ENCODE measurements at regions not wholly inside any gene's neighbourhood (a gene's known extent, or its start where the extent isn't known, plus 50 kb on each side); places are given as distances from the start of the nearest gene placed in this dataset.

DNA sequence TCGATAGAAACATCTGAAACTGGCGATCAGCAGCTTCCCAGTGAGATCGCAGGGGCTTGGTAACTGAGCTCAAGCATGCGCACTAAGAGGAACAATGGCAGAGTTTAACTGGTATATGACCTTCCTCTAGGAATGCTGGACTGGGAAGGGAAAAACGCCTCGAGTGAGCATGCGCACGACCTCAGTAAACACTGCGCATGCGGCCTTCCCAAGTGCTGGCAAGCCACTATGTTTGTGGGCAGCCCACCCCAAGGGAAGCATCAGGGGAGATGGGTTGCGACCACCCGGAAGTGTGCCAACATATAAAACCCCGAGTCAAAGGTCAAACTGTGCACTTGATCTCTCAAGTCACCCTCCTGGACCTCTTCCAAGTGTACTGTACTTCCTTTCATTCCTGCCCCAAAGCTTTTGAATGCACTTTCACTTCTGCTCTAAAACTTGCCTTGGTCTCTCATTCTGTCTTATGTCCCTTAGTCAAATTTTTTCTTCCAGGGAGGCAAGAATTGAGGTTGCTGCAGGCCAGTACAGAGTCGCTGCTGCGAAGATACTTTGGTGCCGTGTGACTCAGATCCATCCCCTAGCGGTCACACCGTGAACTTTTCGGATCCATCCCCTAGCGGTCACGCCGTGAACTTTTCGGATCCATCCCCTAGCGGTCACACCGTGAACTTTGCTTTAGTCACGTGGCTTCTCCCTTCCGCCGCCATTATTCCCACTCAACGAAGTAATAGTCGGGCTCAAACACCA is 243.3 kb downstream of the FAM43A start:
- no peak for DNase-seq

DNA sequence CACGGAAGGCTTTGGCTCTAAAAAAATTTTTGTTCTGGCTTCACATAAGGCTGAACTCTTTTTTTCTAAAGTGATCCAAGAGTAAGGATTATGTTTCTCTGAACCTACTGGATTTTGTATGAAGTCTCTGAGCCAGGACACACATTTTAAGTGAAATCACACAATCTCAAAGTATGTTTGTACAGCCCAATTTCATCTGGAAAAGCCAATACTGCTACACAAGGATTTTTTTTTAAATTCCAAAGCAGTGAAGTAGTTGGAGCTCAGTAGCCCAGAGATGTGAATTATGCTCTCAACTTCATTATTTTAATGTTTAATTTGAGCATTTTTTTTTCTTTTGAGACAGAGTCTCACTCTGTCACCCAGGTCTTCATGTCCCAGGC is 243.9 kb downstream of the FAM43A start:
- DNase-seq = no peak

DNA sequence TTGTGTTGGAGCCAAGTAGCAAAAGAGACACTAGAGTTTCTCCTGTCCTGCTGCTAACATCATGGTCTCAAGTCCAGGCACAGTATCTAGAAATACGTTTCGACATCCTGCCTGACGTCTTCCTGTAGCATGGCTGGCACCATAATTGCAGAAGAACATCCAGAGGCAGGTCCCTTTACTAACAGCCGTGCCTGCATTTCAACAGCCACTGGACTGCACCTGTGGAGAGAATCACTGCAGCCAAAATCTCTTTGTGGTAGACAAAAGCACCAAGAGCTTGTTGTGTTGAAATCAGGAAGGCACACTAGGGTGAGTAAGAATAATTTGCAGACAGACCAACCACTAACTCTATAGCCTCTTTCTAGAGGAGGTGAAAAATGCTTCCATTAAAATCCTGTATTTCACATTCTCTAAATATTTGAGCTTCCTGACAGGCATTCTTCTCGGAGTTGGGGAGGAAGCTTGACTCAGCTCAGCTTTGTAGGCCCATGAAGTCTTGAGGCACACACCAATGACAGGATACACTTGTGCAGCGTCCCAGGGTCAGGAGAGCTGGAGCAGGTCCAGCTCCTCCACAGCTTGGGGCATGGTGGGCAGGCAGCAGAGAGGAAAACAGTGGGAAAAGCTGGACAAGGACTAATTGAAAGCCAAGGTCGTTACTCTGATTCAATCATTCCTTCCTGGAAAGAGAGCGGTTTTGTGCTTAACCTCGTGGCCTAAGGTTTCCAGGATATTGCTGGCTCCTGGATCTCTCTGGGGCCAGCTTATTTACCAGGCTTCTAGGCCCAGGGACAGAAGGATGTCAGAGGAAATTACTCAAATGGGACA is 244.9 kb downstream of the FAM43A start:
- DNase-seq = no peak

DNA sequence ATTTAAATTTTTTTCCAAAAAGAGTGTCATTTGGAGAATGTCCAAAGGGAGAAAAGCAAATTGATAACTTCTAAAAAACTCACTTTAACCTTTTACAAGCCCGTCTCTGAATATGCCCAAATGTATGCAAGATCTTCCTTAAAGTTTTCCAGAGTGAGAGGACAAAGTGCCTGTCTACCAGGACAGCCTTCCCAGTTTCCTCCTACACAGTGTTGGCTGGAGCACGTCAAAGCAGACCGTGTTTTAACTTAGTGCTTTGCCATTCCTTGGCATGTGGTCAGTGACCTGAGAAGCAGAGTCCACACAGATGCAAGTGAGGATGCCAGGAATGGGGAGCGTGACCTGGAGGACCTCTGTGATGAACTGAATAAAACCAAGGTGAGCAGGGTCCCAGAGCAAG is 245.7 kb downstream of the FAM43A start:
- no peak for DNase-seq

- DNase-seq = no peak
These were observed 246.2 kb downstream of the FAM43A start for GRCh38 chr3:194931865-194932264.

GRCh38 chr3:194933465-194933864 is 247.8 kb downstream of the FAM43A start:
- DNase-seq = no peak

DNA sequence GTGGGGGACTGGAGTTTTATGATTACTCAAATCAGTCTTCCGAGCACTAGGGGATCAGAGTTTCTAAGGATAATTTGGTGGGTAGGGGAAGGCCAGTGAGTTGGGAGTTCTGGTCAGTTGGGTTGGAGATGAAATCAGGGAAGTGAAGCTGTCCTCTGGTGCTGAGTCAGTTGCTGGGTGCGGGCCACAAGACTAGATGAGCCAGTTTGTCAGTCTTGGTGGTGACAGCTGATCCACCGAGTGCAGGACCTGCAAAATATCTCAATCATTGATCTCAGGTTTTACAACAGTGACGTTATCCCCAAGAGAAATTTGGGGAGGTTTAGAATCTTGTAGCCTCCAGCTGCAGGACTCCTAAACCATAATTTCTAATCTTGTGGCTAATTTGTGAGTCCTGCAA is 249.4 kb downstream of the FAM43A start:
- no peak for DNase-seq

DNA sequence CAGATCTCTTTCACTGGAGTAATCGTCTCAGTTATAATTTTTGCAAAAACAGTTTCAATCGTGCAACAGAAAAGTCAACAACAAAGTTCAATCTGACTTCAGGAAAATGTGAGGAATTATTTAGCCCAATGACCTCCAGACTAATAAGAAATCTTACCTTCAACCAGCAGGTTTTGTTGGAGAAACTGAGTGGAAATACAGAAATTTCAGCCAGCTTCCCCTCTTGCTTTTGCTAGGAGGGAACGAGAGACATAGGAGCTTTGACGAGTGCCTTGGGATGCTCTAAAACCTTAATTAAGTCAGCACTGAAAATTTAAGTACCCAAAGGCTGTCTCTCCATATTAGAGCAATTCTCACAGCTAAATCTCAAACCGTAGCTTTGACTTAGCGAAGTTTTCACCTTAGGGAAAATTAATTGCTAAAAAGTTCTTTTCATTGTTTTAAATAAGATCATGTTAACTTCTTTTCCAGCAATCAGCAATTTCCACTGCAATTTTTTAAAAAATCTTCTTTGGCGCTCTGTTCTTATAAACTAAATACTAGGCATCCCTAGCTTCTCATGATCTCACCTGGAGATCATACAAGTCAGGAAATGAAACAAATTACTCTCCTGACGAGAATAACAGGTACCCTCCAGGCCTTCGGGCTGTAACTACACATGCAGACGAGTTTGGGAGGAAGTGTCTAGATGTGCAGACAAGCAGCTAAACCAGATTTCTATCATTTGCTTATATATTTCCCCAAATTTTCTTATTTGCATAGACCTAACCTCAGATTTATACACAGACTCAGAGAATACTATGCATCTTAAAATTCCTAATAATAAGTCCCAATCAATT is 250.2 kb downstream of the FAM43A start:
- DNase-seq = no peak

- no peak for DNase-seq
These were observed 251.0 kb downstream of the FAM43A start for GRCh38 chr3:194936659-194937058.

DNA sequence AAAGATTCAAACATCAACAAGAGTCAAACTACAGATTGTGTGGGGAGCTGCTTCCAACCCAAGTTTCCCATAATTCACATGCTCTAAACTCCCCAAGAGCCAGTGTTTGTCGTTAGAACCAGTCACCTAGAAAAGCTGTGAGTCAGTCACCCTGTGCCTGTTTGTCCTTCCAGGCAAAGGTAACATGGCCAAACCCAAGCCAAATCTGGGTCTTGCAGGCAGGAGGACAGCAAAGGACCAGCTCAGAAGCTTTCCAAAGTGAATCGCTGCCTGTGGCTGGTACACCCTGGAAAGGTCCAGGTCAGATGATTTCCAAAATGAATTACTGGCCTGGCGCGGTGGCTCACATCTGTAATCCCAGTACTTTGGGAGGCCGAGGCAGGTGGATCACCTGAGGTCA is 251.5 kb downstream of the FAM43A start:
- DNase-seq = no peak

DNA sequence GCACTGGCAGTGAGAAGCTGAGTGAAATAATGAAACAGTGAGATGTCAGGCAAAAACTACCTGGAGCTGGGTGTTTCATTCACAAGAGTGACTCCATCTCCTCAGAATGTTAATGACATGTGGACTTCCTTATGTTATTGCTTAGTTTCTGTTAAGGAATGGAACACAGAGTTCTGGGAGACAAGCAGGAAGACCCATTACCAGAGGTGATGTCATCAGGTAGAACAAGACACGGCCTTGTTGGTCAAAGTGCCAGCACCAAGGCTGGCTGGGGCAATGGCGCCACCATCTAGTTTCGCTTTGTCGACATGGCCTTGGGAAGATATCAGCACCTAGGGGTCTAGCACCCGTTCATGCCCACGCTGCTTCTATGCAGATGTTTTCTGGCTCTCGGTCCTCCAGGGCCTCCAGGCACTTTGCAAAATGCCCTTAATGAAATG is 252.2 kb downstream of the FAM43A start:
- DNase-seq = no peak

DNA sequence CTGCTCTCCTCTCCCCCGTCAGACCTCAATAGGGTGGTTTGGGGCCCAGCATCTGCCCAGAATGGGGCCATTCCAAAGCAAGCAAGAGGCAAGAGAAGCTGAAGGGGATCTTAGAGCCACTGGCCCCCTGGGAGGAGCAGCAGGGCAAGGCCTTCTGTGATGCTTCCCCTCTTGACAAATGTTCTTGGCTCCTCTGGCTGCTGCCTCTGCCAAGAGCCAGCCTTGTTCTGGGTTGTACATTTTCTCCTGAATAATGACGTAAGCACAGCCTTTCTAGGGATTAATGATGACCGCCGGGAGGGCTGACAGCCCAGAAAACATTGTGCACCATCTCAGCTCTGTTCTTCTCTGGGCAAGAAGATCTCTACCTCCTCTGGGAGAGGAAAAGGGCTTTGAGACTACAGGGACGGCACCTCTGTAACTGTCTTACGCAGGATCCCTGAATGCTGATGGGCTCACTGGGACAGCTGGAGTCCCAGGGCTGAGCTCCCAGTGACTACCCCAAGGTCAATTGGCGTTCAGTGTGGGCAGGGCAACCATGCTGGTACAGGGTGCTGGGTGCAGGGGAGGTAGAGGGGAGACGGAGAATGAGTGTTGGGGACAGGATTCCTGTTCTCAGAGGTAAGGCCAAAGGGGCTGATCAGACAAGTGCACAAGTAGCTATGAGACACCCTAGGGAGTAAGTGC is 253.3 kb downstream of the FAM43A start:
- DNase-seq = no peak

- DNase-seq = no peak
These were observed 253.8 kb downstream of the FAM43A start for GRCh38 chr3:194939532-194939909.

GRCh38 chr3:194939949-194940770 is 254.5 kb downstream of the FAM43A start:
- no peak for DNase-seq

GRCh38 chr3:194941360-194941955 is 255.8 kb downstream of the FAM43A start:
- DNase-seq = no peak

DNA sequence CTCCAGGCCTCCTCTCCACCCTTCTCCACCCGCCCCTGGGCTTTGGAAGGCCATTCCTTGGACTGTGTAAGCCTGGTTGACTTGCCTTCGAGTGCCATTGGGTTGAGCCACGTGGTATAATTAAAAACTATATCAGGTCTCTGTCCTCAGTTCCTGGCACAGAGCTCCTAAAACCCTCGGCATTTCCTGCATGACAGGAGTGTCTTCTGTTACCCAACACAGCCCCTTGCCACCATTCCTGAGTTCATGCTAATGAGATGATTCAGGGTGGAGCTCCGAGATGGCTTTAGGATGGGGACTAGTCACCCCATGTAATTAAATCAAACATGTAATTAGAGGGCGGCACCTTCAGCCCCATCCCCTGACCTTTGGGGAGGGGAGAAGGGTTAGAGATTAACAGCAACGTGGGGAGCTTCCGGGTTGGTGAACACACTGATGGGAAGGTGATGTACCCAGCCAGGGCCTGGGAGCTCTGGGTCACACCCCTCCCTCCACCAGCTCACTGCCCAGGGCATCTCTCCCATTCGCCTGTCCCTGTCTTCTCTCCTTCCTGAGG is 256.4 kb downstream of the FAM43A start:
- no peak for DNase-seq

DNA sequence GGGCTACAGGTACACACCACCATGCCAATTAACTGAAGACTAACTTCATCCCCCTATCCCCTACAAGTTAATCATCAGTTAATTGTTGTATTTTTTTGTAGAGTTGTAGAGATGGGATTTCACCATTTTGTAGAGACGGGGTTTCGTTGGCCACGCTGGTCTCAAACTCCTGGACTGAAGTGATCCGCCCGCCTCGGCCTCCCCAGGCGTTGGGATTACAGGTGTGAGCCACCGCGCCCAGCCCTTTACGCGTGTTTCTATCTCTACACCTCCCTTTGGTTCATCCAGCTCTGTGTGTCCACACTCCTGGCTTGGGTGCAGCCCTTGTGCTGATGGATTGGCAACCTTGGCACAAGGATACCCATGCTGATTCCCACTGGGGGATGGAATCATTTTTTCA is 258.8 kb downstream of the FAM43A start:
- no peak for DNase-seq

DNA sequence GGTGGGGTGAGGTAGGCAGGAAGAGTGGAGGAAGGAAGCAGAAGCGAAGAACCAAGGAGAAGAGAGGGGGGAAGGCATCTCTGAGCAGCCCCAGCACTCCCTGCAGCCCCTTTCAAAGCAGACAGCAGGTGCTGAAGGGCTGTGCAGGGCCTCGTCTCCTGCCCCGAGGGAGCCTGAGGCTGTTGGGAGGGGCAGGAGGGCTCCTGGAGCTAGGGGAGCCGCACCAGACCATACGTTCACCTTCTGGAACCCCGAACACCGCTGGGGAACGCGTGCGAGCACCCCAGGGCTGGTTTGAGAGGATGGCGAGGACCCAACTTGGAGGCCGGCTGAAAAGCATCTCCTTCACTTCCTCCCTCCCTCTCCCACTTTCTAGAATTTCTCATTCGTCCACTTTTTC is 259.8 kb downstream of the FAM43A start:
- no peak for DNase-seq

DNA sequence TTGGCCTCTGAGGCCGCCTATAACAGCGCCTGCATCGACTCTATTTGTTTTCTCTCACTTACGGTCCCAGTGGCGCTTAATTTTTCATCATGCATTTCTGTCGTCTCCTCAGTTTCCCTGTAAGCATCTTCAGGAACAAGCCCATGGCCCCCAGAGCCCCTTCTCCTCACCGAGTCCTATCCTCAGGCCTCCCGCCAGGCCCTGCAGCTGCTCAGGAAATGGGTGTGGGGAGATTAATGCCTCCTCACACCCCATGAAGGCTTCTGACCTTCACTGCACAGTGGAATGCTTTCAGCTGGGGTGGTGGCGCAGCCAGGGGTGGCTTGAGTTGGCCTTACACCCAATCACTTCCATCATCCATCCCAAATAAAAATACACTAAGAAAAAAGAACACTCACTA is 260.4 kb downstream of the FAM43A start:
- DNase-seq = no peak

- no peak for DNase-seq
These were observed 263.9 kb downstream of the FAM43A start for GRCh38 chr3:194949592-194949991.

Data from stimulated activated CD8-positive, alpha-beta memory T cell treated with anti-CD3 and anti-CD28 coated beads, Interleukin-4, amount 100 ng/mL, for 48 hours (primary cell).